ENCODE measurements at regions not wholly inside any gene's neighbourhood (a gene's known extent, or its start where the extent isn't known, plus 50 kb on each side); places are given as distances from the start of the nearest gene placed in this dataset.
A peak's percentile ranks its signal among the peaks of the same experiment; 100 is the strongest.
"Not testable (repeated sequence)": the region's sequence is repeated elsewhere in the genome, so short reads cannot be mapped to it uniquely, and the experiment has no call there.

GRCh38 chr18:8882632-8883408 is 177.5 kb downstream of the MTCL1 start:
- DNase-seq (ENCODE audit: low spot score) (no peak), FAIRE-seq (no peak)

GRCh38 chr18:8883409-8883668 is 178.0 kb downstream of the MTCL1 start:
- no peak for FAIRE-seq

GRCh38 chr18:8887877-8888276 is 182.5 kb downstream of the MTCL1 start:
- not testable (repeated sequence) for FAIRE-seq

More at GRCh38 chr18:8883409-8883668, 178.0 kb downstream of the MTCL1 start:
- DNase-seq (ENCODE audit: low spot score), result no peak

GRCh38 chr18:8889489-8889888 is 184.1 kb downstream of the MTCL1 start:
- no peak for FAIRE-seq
- DNase-seq (ENCODE audit: low spot score), result peak; percentile 5

More at GRCh38 chr18:8887877-8888276, 182.5 kb downstream of the MTCL1 start:
- not testable (repeated sequence) for DNase-seq (ENCODE audit: low spot score)

GRCh38 chr18:8890503-8890902 is 185.1 kb downstream of the MTCL1 start:
- not testable (repeated sequence) for FAIRE-seq

GRCh38 chr18:8890957-8891464 is 185.7 kb downstream of the MTCL1 start:
- DNase-seq (ENCODE audit: low spot score) (peak; percentile 99), FAIRE-seq (peak; percentile 99)

More at GRCh38 chr18:8890503-8890902, 185.1 kb downstream of the MTCL1 start:
- DNase-seq (ENCODE audit: low spot score), result peak; percentile 58

GRCh38 chr18:8893221-8893620 is 187.9 kb downstream of the MTCL1 start:
- DNase-seq (ENCODE audit: low spot score) (no peak), FAIRE-seq (no peak)

- FAIRE-seq (no peak), DNase-seq (ENCODE audit: low spot score) (no peak)
These were observed 188.4 kb downstream of the MTCL1 start for GRCh38 chr18:8893628-8894231.

GRCh38 chr18:8894823-8895222 is 189.5 kb downstream of the MTCL1 start:
- FAIRE-seq (no peak), DNase-seq (ENCODE audit: low spot score) (no peak)

- DNase-seq (ENCODE audit: low spot score) (no peak), FAIRE-seq (no peak)
These were observed 190.0 kb downstream of the MTCL1 start for GRCh38 chr18:8895341-8895740.

GRCh38 chr18:8895987-8896619 is 190.7 kb downstream of the MTCL1 start:
- DNase-seq (ENCODE audit: low spot score), result peak; percentile 33
- peak; percentile 34 for FAIRE-seq

- FAIRE-seq (no peak), DNase-seq (ENCODE audit: low spot score) (no peak)
These were observed 193.6 kb downstream of the MTCL1 start for GRCh38 chr18:8899000-8899399.

GRCh38 chr18:8900552-8900951 is 195.2 kb downstream of the MTCL1 start:
- FAIRE-seq (no peak), DNase-seq (ENCODE audit: low spot score) (no peak)

- DNase-seq (ENCODE audit: low spot score), result no peak
These were observed 195.7 kb downstream of the MTCL1 start for GRCh38 chr18:8901019-8901418.

GRCh38 chr18:8904316-8904715 is 198.2 kb upstream of the NDUFV2 start:
- DNase-seq (ENCODE audit: low spot score), result no peak
- FAIRE-seq, result no peak

More at GRCh38 chr18:8901019-8901418, 195.7 kb downstream of the MTCL1 start:
- no peak for FAIRE-seq

GRCh38 chr18:8908792-8909510 is 193.5 kb upstream of the NDUFV2 start:
- DNase-seq (ENCODE audit: low spot score) (no peak), FAIRE-seq (no peak)

GRCh38 chr18:8910186-8910822 is 192.2 kb upstream of the NDUFV2 start:
- DNase-seq (ENCODE audit: low spot score), result no peak
- no peak for FAIRE-seq

GRCh38 chr18:8910843-8911242 is 191.7 kb upstream of the NDUFV2 start:
- no peak for DNase-seq (ENCODE audit: low spot score)
- FAIRE-seq, result no peak

GRCh38 chr18:8911408-8912340 is 190.8 kb upstream of the NDUFV2 start:
- DNase-seq (ENCODE audit: low spot score), result no peak
- FAIRE-seq, result no peak

Data from RCC 7860 (cell line).